ENCODE measurements at regions not wholly inside any gene's neighbourhood (a gene's known extent, or its start where the extent isn't known, plus 50 kb on each side); places are given as distances from the start of the nearest gene placed in this dataset.

- Histone ChIP-seq H3K36me3 (ENCODE audit: control insufficient read depth in 2 of 2, extremely low read depth in 1 of 2, insufficient read depth in 2 of 2, low read length in 2 of 2) (no peaks in the 10 kb centered on the region), H3K9ac (replicated peaks; ENCODE audit: extremely low read depth, insufficient read depth, low read length) (no peak overlapping the region), H3K27me3 (ENCODE audit: control insufficient read depth in 2 of 2, insufficient read depth in 2 of 2, low read length in 2 of 2) (no peaks in the 10 kb centered on the region), H4K20me1 (replicated peaks; ENCODE audit: control insufficient read depth, extremely low read depth, insufficient read depth, low read length) (no peaks in the 10 kb centered on the region), H2AFZ (ENCODE audit: low read depth, low read length) (no peak overlapping the region), H3K9me3 (replicated peaks; ENCODE audit: control insufficient read depth, insufficient read depth, low read length) (no peaks in the 10 kb centered on the region), H3K9me1 (replicated peaks; ENCODE audit: control insufficient read depth, extremely low read depth, insufficient read depth, low read length) (no peaks in the 10 kb centered on the region), H3K4me3 (replicated peaks in 1 of 3; ENCODE audit: insufficient read depth in 1 of 3, low read depth in 1 of 3, low read length in 3 of 3) (no peak overlapping the region), H3K4me2 (ENCODE audit: insufficient read depth, low read length) (no peak overlapping the region), H3K79me2 (ENCODE audit: control insufficient read depth, insufficient read depth, low read length) (no peaks in the 10 kb centered on the region), H3K27ac (ENCODE audit: insufficient read depth, low read depth, low read length) (no peak overlapping the region), H3K4me1 (ENCODE audit: control insufficient read depth, extremely low read depth, insufficient read depth, low read length) (peaks cover 19% of the 10 kb centered on the region)
- ChIA-PET CTCF (interaction anchor here (1.1 kb wide), 1 partner anchor 20 kb away, joined by 3 read pairs; no protein-coding TSS in a partner anchor), POLR2A (no interaction called here)
- no peak for FAIRE-seq
- dilution Hi-C loops (cut with MboI; ENCODE audit: extremely low pct_ligation_motif_present, low sequenced_read_pairs), result no loop called here
- DNase-seq (ENCODE audit: low read depth, low spot score), result no peak
- no peak for TF ChIP-seq GATA2 (IDR thresholded peaks at IDR 0.05; ENCODE audit: insufficient read depth, insufficient read length, low read depth, low read length)
- intact Hi-C loops (cut with micrococcal nuclease), result no loop called here
- no TSS peak for BruUV-seq (replicated peaks)
These were observed 191.1 kb upstream of the SGK1 start for GRCh38 chr6:134508862-134509498.

GRCh38 chr6:134506162-134506561 lies 188.2 kb upstream of the SGK1 start:
- Histone ChIP-seq H3K4me3 (replicated peaks in 1 of 3; ENCODE audit: insufficient read depth in 1 of 3, low read depth in 1 of 3, low read length in 3 of 3) (no peak overlapping the region), H3K79me2 (ENCODE audit: control insufficient read depth, insufficient read depth, low read length) (no peaks in the 10 kb centered on the region), H3K4me2 (ENCODE audit: insufficient read depth, low read length) (no peak overlapping the region), H3K27me3 (ENCODE audit: control insufficient read depth in 2 of 2, insufficient read depth in 2 of 2, low read length in 2 of 2) (no peaks in the 10 kb centered on the region), H3K9ac (replicated peaks; ENCODE audit: extremely low read depth, insufficient read depth, low read length) (no peak overlapping the region), H3K9me3 (replicated peaks; ENCODE audit: control insufficient read depth, insufficient read depth, low read length) (no peaks in the 10 kb centered on the region), H3K9me1 (replicated peaks; ENCODE audit: control insufficient read depth, extremely low read depth, insufficient read depth, low read length) (no peaks in the 10 kb centered on the region), H3K4me1 (ENCODE audit: control insufficient read depth, extremely low read depth, insufficient read depth, low read length) (peaks cover 10% of the 10 kb centered on the region), H4K20me1 (replicated peaks; ENCODE audit: control insufficient read depth, extremely low read depth, insufficient read depth, low read length) (no peaks in the 10 kb centered on the region), H2AFZ (ENCODE audit: low read depth, low read length) (no peak overlapping the region), H3K36me3 (ENCODE audit: control insufficient read depth in 2 of 2, extremely low read depth in 1 of 2, insufficient read depth in 2 of 2, low read length in 2 of 2) (no peaks in the 10 kb centered on the region), H3K27ac (ENCODE audit: insufficient read depth, low read depth, low read length) (no peak overlapping the region)
- no peak for FAIRE-seq
- no TSS peak for BruUV-seq (replicated peaks)
- CTCF ChIA-PET, result no interaction called here
- intact Hi-C loops (cut with micrococcal nuclease) (no loop called here), dilution Hi-C loops (cut with MboI; ENCODE audit: extremely low pct_ligation_motif_present, low sequenced_read_pairs) (no loop called here)
- POLR2A ChIA-PET, result no interaction called here
- DNase-seq (ENCODE audit: low read depth, low spot score), result no peak
- TF ChIP-seq CTCF (IDR thresholded peaks at IDR 0.05; ENCODE audit: extremely low read depth in 1 of 2, insufficient read depth in 1 of 2, low read depth in 1 of 2, low read length in 2 of 2) (no peak), POLR2A (IDR thresholded peaks at IDR 0.05; ENCODE audit: low read depth, low read length) (no peak), POLR2AphosphoS5 (IDR thresholded peaks at IDR 0.05; ENCODE audit: insufficient read depth, low read depth, low read length) (no peak), JUN (IDR thresholded peaks at IDR 0.05; ENCODE audit: borderline replicate concordance, insufficient read depth, insufficient read length, low read depth) (no peak), FOS (IDR thresholded peaks at IDR 0.05; ENCODE audit: borderline replicate concordance, insufficient read depth, low read length) (no peak), GATA2 (IDR thresholded peaks at IDR 0.05; ENCODE audit: insufficient read depth, insufficient read length, low read depth, low read length) (no peak), MAX (IDR thresholded peaks at IDR 0.05; ENCODE audit: insufficient read depth, insufficient read length) (no peak), EZH2 (IDR thresholded peaks at IDR 0.05; ENCODE audit: borderline replicate concordance, low read depth, low read length, severe bottlenecking) (no peak), MYC (IDR thresholded peaks at IDR 0.05; ENCODE audit: low read depth, low read length) (no peak)

Data from endothelial cell of umbilical vein (primary cell).